Loucy (cell line): ENCODE measurements at regions not wholly inside any gene's neighbourhood (a gene's known extent, or its start where the extent isn't known, plus 50 kb on each side); places are given as distances from the start of the nearest gene placed in this dataset.

ENCODE experiments used
- H2AFZ ChIP-seq: fragments of 200-600 bp; sonication (generic); 2 replicates; pipeline ENCODE4 v1.6.0; 2016; ENCODE audit warnings: antibody characterized with exemption, mild to moderate bottlenecking, low read length, moderate library complexity
- H3F3A ChIP-seq: fragments of 200-600 bp; 2 replicates; pipeline ENCODE4 v1.6.0; 2016; ENCODE audit warnings: antibody characterized with exemption, low read depth, mild to moderate bottlenecking
- H3K27me3 ChIP-seq: fragments of 200-600 bp; sonication (generic); 2 replicates; pipeline ENCODE4 v1.6.1; 2014; ENCODE audit warnings: low read length, mild to moderate bottlenecking; ENCODE audit not compliant: insufficient read depth, poor library complexity, severe bottlenecking
- H3K36me3 ChIP-seq: fragments of 200-600 bp; sonication (generic); 2 replicates; pipeline ENCODE4 v1.6.1; 2016; ENCODE audit warnings: low read length; ENCODE audit not compliant: insufficient read depth
- H3K4me1 ChIP-seq: fragments of 200-600 bp; sonication (generic); 2 replicates; pipeline ENCODE4 v1.5.1; 2014; ENCODE audit warnings: low read length, mild to moderate bottlenecking; ENCODE audit not compliant: insufficient read depth, poor library complexity, severe bottlenecking
- H3K4me2 ChIP-seq: fragments of 200-600 bp; sonication (generic); 2 replicates; pipeline ENCODE4 v1.6.0; 2014; ENCODE audit warnings: antibody characterized with exemption, low read length, low read depth, mild to moderate bottlenecking; ENCODE audit not compliant: poor library complexity, severe bottlenecking
- H3K4me3 ChIP-seq: fragments of 200-600 bp; sonication (generic); 2 replicates; pipeline ENCODE4 v1.5.1; 2014; ENCODE audit warnings: low read length, mild to moderate bottlenecking, mixed read lengths; ENCODE audit not compliant: poor library complexity, severe bottlenecking
- H3K79me2 ChIP-seq: fragments of 200-600 bp; sonication (generic); 2 replicates; pipeline ENCODE4 v1.6.1; 2014; ENCODE audit warnings: low read length; ENCODE audit not compliant: insufficient read depth
- H3K9ac ChIP-seq: fragments of 200-600 bp; sonication (generic); 2 replicates; pipeline ENCODE4 v1.6.0; 2014; ENCODE audit warnings: mild to moderate bottlenecking, low read depth, low read length, moderate library complexity; ENCODE audit not compliant: poor library complexity, severe bottlenecking
- H3K9me2 ChIP-seq: fragments of 200-600 bp; sonication (generic); replicated peaks from 2 replicates; pipeline ENCODE4 v1.6.1; 2016; ENCODE audit warnings: low read depth, low read length, mixed read lengths
- H3K9me3 ChIP-seq: fragments of 200-600 bp; sonication (generic); 2 replicates; pipeline ENCODE4 v1.6.1; 2014; ENCODE audit warnings: mild to moderate bottlenecking, antibody characterized with exemption, low read length, low read depth; ENCODE audit not compliant: insufficient read depth
- H4K20me1 ChIP-seq: fragments of 200-600 bp; sonication (generic); 2 replicates; pipeline ENCODE4 v1.6.0; 2014; ENCODE audit warnings: antibody characterized with exemption, low read length, mild to moderate bottlenecking; ENCODE audit not compliant: insufficient read depth, poor library complexity, severe bottlenecking
- EZH2phosphoT487 ChIP-seq: fragments of 200-600 bp; IDR thresholded peaks from 2 replicates; pipeline ENCODE4 v1.6.1; 2018; ENCODE audit warnings: antibody characterized with exemption, mild to moderate bottlenecking, moderate library complexity, borderline replicate concordance
- TF ChIP-seq, protein P1 (sequence below): fragments of 200-600 bp; sonication (generic); conservative IDR thresholded peaks from 2 replicates; pipeline ENCODE4 v1.5.1; 2014; ENCODE audit warnings: mild to moderate bottlenecking, antibody characterized with exemption, low read length

DNA sequence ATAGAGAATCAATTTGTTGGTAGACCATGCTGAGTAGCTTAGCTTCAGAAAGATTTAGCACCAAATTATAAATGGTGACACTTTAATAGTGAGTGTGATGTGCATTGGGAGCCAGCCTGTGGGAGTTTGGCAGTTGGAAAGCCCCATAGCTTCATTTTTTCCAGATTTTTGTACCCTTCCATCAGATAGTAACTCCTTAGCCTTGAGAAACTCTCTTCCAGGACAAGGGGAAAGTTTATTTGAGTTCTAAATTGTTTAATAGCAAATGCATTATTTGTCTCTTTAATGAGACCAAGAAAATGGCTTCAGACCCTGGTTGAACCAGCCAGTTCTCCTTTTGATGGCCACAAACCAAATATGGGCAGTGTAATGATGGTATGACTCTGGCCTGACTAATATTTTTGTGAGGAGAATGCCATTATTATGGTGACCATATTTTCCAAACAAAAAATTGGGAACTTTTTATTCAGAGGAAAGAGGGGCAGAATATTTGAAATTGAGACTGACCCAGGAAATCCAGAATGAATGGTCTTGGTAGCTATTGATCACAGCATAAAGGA lies 49.8 kb downstream of the PLCE1 start:
- Histone ChIP-seq H4K20me1 (no peaks in the 10 kb centered on the region), H3K27me3 (no peaks in the 10 kb centered on the region), H2AFZ (no peak overlapping the region), H3K9me3 (no peaks in the 10 kb centered on the region), H3K9ac (no peak overlapping the region), H3K36me3 (no peaks in the 10 kb centered on the region), H3K4me3 (no peak overlapping the region), H3K79me2 (no peaks in the 10 kb centered on the region), H3K9me2 (no peaks in the 10 kb centered on the region), H3K4me1 (no peaks in the 10 kb centered on the region), H3F3A (no peaks in the 10 kb centered on the region), H3K4me2 (no peak overlapping the region)
- TF ChIP-seq, protein P1, sequence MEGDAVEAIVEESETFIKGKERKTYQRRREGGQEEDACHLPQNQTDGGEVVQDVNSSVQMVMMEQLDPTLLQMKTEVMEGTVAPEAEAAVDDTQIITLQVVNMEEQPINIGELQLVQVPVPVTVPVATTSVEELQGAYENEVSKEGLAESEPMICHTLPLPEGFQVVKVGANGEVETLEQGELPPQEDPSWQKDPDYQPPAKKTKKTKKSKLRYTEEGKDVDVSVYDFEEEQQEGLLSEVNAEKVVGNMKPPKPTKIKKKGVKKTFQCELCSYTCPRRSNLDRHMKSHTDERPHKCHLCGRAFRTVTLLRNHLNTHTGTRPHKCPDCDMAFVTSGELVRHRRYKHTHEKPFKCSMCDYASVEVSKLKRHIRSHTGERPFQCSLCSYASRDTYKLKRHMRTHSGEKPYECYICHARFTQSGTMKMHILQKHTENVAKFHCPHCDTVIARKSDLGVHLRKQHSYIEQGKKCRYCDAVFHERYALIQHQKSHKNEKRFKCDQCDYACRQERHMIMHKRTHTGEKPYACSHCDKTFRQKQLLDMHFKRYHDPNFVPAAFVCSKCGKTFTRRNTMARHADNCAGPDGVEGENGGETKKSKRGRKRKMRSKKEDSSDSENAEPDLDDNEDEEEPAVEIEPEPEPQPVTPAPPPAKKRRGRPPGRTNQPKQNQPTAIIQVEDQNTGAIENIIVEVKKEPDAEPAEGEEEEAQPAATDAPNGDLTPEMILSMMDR, result no peak
- TF ChIP-seq EZH2phosphoT487, result no peak

DNA sequence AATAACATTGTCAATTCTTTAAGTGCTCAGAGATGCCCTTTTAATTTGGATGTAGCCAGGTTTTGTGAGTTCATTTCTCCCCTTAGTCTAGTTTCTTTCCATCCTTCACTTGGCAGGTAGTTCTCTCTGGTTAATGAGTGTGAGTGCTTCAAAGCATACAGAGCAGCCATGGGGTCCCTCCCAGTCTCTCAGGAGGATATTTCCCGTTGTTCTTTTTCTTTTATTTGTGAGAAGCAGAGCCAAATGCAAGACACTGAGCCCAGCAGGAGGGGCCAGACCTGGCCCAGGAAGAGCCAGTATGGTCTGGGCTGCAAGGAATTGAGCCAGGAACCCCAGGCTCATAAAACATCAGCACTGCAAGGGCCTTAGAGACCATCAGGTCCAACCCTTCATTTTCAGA lies 52.4 kb downstream of the PLCE1 start:
- no peak for TF ChIP-seq EZH2phosphoT487
- TF ChIP-seq, protein P1, result no peak
- H4K20me1 ChIP-seq, result no peaks in the 10 kb centered on the region
- no peak overlapping the region for H3K9ac ChIP-seq
- no peaks in the 10 kb centered on the region for H3K36me3 ChIP-seq
- no peak overlapping the region for H3K4me2 ChIP-seq
- H3K4me1 ChIP-seq, result no peaks in the 10 kb centered on the region
- no peak overlapping the region for H2AFZ ChIP-seq
- H3K79me2 ChIP-seq, result no peaks in the 10 kb centered on the region
- no peaks in the 10 kb centered on the region for H3F3A ChIP-seq
- no peaks in the 10 kb centered on the region for H3K27me3 ChIP-seq
- no peaks in the 10 kb centered on the region for H3K9me3 ChIP-seq
- no peaks in the 10 kb centered on the region for H3K9me2 ChIP-seq
- H3K4me3 ChIP-seq, result no peak overlapping the region

DNA sequence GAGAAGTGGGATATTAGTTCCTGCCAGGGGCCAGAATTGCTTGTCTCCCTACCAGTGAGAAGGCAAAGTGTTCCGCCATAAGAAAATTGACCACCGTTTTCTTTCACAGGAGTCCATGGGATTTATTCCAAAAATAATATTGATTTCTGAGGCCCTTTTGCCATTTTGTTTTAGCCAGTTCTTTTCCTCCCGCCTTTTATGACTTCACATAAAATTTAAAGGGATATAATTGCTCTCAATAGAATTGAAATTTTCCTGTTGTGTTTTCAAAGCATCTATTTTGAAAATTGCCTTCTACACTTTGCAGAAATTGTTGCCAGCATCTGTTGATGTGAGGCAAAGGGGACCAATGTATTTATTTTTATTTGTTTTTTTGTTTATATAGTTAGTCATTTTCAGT lies 53.6 kb downstream of the PLCE1 start:
- Histone ChIP-seq H3F3A (no peaks in the 10 kb centered on the region), H3K4me1 (no peaks in the 10 kb centered on the region), H2AFZ (no peak overlapping the region), H3K9me3 (no peaks in the 10 kb centered on the region), H3K4me3 (no peak overlapping the region), H3K9me2 (no peaks in the 10 kb centered on the region), H3K79me2 (no peaks in the 10 kb centered on the region), H3K9ac (no peak overlapping the region), H3K4me2 (no peak overlapping the region), H3K36me3 (no peaks in the 10 kb centered on the region), H4K20me1 (no peaks in the 10 kb centered on the region), H3K27me3 (no peaks in the 10 kb centered on the region)
- TF ChIP-seq, protein P1, result no peak
- TF ChIP-seq EZH2phosphoT487, result no peak
